HG03025 (cell line): ENCODE measurements at regions not wholly inside any gene's neighbourhood (a gene's known extent, or its start where the extent isn't known, plus 50 kb on each side); places are given as distances from the start of the nearest gene placed in this dataset.

Experiments used
- ATAC-seq: cut with Tn5 transposase; IDR thresholded peaks from one replicate; pipeline ENCODE4 v1.9.1; 2021; ENCODE audit warnings: mild to moderate bottlenecking, moderate library complexity; ENCODE audit not compliant: unreplicated experiment, low FRiP score

GRCh38 chr15:39156166-39156565 lies 424.7 kb upstream of the THBS1 start:
- ATAC-seq: no peak

- ATAC-seq: no peak
Measured at GRCh38 chr15:39156646-39157250, 424.1 kb upstream of the THBS1 start.

- no peak for ATAC-seq
Measured at GRCh38 chr15:39157882-39158281, 423.0 kb upstream of the THBS1 start.

- no peak for ATAC-seq
Measured at GRCh38 chr15:39159833-39160232, 421.0 kb upstream of the THBS1 start.

GRCh38 chr15:39161096-39161495 lies 419.8 kb upstream of the THBS1 start:
- ATAC-seq: no peak

- no peak for ATAC-seq
Measured at GRCh38 chr15:39165020-39165706, 415.7 kb upstream of the THBS1 start.

GRCh38 chr15:39167164-39168058 lies 413.5 kb upstream of the THBS1 start:
- ATAC-seq: no peak

- ATAC-seq: no peak
Measured at GRCh38 chr15:39171944-39172368, 408.9 kb upstream of the THBS1 start.

DNA sequence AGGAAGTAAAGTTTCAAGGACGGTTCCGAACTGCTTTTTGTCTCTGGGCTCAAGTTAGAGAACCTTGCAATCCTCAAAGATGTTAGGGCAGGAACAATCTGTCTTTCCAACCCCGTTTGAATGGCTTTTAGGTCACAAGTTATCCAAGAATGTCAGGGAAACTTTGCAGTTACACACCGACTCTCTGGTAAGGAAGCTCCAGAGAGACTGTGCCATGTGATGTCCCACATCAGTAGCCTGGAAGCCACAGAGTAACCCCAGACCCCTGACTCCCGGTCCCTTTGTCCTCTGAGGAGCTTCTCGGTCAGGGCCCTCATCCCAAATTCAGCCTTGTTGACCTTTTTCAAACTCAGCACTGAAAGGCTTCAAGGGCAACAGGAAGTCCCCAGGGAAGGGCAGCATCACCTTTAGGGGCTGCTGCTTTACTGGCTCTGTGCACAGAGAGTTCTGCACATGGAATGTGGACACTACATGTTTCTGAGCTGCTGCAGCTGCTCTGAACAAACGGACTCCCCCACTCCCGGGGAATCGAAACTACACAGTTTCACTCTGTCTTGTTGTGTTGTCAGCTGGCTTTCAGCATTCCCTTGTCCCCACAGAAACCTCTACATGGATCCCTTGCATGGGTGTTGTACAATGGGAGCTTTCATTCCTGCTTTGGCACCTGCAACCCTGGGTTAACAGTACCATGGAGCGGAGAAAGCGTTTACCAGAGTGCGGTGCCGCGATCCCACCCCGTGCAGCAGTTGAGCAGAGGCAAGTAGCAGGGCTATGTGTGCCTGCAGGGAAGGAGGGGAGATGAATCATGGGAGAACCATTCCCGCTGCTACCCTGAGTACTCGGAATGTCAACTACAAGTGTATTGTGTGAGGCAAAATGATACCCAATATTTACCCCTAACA lies 408.2 kb upstream of the THBS1 start:
- ATAC-seq: peak; percentile 57

DNA sequence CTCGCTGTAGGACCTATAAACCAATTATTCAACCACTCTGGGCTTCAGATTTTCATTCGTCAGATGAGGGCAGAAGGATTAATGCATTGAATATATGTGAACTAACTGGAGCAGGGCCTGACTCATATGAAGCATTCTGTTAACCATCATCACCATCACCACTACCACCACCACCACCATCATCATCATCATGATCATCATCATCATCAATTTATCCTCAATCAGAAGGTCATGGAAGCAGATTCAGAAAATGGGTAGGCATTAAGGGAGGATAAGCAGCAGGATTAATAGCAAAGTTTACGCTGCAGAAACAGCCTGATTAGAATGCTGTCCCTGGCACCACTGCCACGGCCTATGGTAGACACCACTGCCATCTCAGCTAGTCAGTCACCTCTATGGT lies 407.5 kb upstream of the THBS1 start:
- no peak for ATAC-seq

GRCh38 chr15:39174332-39174731 lies 406.5 kb upstream of the THBS1 start:
- no peak for ATAC-seq

DNA sequence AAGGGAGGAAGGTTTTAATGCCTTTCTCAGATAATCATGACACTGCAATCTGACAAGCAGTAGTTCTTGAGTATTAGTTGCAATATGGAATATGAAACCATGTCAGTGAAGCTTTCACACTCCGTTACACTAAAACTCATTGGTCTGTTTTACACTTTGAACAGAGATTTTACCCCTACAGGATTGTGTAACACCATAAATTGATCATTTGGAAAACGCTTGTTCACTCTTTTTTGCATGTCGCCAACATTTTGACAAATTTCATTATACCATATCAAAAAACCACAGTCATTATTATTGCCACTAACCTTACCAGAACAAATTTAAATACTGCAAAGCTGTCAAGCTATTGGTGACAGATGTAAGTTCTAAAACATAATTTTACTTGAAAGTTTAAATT lies 404.8 kb upstream of the THBS1 start:
- no peak for ATAC-seq

DNA sequence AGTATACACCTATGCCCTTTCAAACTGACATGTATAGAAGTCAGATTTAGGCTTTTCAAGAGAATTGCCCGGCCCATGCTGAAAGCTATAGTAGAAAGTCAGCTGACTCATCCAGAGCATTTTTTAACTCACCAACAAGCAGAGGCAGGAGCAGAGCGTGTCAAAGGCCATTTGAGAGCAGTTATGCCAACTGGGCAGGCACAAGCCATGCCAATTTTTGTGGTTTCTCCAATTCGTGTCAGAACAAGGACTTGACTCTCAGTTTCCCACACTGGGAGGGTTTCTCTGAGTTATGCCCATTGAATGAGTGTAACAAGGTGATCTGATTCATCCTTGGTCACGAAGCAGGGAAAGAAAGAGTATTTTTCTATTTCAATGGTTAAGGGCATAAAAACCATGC lies 403.3 kb upstream of the THBS1 start:
- no peak for ATAC-seq

DNA sequence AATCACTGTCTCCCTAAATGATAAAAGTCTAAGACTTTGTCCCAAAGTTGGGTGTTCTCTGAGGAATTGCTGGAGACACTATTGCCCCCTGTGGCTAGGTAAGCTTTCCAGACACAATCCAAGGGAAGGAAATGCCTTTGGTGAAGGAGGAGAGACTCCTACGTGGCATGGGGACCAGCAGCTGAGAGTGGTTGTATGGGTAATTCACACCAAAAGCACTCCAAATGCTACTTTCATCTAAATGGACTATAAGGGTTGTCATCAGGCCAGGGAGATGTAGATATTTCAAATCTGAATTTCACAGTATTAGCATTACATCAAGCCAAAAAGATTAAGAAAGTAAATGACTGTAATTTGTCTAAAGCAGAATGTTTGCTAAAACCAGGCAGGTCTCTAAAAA lies 400.8 kb upstream of the THBS1 start:
- no peak for ATAC-seq

DNA sequence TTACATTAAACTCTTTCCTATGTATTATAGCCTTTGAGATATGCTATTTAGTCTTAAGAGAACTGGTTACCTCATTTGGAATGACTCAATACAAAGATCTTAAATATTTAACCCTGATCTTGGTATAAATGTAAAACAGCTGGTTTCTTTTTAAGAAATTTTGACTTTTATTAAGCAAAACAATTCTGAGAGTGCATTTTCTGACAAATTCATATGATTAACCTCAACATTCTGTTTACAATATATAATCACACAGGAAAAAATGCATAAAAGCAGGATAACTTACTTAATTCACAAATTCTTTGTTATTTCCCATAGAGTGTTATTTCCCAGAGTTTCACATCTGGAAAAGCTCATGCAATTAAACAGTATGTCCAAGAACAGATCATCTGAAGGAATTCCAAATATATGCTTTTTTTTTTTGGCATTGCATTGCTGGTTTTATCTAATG lies 400.4 kb upstream of the THBS1 start:
- no peak for ATAC-seq

GRCh38 chr15:39181056-39181747 lies 399.7 kb upstream of the THBS1 start:
- no peak for ATAC-seq

DNA sequence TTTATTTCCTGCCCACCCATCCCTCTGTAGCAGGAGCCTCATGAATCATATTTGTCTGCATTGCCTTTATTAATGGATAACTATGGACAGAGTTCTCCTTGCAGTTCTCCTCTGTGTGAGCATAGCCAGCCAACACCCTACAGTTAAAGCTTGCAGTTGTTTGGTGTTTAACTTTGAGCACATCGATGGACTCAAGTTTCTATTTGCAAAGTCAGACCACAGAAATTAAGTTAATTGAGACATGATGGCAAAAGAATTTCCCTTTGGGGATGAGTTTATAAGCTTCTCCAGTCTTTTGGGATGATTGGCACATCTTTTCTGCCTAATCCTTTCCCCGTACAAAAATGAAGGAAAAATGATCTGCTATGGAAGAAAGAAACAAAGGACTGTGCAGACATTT lies 398.9 kb upstream of the THBS1 start:
- no peak for ATAC-seq

DNA sequence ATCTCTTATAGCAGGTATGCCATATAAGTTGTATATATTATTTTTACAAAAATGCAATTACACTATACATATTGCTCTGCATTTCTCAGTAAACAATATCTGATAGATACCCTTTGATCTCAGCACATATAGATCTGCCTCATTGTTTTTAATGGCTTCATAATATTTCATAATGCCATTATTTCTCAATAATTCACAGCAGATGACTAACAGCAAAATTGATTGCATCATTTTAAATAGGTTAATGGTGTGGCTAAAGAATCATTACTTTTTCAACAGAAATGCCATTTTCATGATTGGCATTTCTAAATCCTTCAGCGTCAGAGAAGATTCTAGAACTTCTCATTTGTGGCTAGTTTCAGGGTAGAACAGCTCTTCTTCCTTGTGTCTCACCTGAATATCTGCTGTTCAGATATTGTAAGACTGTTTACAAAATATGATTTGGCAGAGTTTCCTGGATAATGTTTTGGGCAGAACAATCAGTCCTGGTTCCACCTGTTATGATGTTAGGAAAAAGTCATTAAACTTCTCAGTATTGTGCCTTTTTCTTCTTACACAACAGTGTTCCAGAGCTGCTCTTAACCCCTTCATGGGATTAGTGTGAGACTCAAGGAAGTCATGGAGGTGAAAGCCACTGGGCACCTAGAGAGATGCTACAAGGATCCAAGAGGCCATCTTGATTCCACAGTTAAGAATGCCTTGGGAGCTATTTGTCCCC lies 397.6 kb upstream of the THBS1 start:
- no peak for ATAC-seq

DNA sequence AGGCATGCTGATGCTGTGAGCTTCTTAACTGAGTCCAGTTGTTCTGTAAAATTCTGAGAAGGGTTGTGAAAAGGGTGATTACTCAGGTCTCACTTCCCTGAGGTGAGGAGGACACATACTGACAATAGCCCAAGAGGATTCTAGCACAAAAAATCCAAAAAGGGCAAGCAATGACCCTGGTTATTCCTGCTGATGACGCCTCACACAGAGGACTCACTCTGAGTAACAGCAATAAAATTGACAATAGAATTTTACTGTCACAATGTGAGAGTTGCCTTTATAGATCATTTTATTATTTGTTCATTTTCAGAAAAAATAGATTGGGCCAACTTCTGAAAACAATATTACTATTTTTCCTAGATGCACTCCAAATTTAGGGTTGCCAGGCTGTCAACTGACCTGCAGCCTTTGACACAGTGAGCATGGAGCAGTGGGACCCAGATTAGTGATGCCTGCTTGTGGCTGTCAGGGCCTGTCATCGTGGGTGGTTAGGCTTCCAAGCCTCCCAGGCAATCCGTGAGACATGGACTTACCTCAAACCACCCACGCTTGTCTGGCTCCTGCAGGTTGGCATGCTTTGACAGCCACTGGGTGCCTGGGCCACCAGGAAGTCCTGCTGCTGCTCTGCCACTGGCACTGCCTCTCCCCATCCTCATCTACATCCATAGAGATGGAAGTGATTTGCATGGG lies 396.0 kb upstream of the THBS1 start:
- ATAC-seq: no peak
